ENCODE measurements at regions not wholly inside any gene's neighbourhood (a gene's known extent, or its start where the extent isn't known, plus 50 kb on each side); places are given as distances from the start of the nearest gene placed in this dataset.
"Not testable (repeated sequence)": the region's sequence is repeated elsewhere in the genome, so short reads cannot be mapped to it uniquely, and the experiment has no call there.

GRCh38 chr5:163569284-163569683 lies 63.9 kb downstream of the MAT2B start:
- peak in 1 of 2 experiments; percentile 13 for DNase-seq
- peaks cover 8% of the 10 kb centered on the region for H3K4me1 ChIP-seq
- H3K27me3 ChIP-seq: peaks cover 19% of the 10 kb centered on the region

GRCh38 chr5:163571744-163572143 lies 66.3 kb downstream of the MAT2B start:
- Histone ChIP-seq H3K36me3 (no peaks in the 10 kb centered on the region), H3K27ac (no peak overlapping the region), H3K9me3 (replicated peaks) (no peaks in the 10 kb centered on the region), H3K4me1 (peaks cover 8% of the 10 kb centered on the region), H3K27me3 (peaks cover 3% of the 10 kb centered on the region; the same call in 1 of the 2 replicates), H3K4me3 (no peak overlapping the region)
- peak; percentile 66 to 77 for DNase-seq

More at GRCh38 chr5:163569284-163569683, 63.9 kb downstream of the MAT2B start:
- no peak overlapping the region for H3K4me3 ChIP-seq
- H3K9me3 ChIP-seq (replicated peaks): no peaks in the 10 kb centered on the region
- H3K27ac ChIP-seq: no peak overlapping the region
- H3K36me3 ChIP-seq: no peaks in the 10 kb centered on the region

DNA sequence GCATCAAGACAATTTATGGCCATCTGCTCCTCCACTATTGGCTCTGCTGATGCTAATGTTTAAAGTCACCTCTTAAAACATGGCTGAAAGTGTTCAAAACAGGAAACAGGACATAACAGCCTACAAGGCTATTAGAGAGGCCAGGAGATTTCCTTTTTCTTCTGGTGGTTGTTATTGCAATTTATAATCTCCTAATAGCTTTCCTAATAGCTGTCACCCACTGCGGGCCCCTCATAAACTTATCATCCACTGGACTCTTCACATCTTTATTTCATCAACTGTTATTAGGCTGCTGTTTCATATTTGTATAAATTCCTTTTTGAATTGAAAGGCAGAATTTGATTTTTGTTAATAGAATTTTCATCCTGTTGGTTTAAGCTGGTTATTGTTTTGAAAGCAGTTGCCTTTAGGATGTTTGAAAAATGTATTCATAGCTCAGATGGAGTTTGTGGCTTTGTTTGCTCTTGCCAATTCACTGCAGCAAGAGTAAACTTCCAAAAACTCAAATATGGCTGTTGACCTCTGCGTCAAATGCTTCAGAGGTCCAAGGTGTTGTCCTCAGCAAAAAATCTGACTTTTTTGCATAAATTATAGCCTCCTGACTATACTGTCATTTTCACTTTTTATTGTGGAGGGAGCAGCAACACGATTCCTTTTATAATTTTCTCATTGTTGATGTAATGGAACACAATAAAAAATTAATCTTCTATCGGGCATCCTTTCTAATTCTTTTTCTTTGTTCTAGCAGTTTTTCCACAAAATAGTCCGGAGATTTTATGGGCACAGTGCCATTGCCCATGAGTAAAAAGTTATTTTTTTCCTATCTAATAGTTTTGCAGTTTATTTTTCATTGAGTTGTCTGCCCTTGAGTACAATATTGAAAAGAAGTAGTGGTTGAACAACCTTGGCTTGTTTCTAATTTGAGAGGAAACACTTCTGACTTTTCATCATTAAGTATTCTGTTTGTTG lies 69.3 kb downstream of the MAT2B start:
- Histone ChIP-seq H3K27ac (no peak overlapping the region), H3K4me1 (peaks cover 8% of the 10 kb centered on the region)
- DNase-seq: no peak

GRCh38 chr5:163578652-163579051 lies 73.2 kb downstream of the MAT2B start:
- no peaks in the 10 kb centered on the region for H3K36me3 ChIP-seq
- no peak overlapping the region for H3K4me3 ChIP-seq
- H3K4me1 ChIP-seq: no peaks in the 10 kb centered on the region
- H3K27me3 ChIP-seq: no peaks in the 10 kb centered on the region
- H3K27ac ChIP-seq: no peak overlapping the region
- 0 out of 2 replicates have a peak, but pooled peaks cover 3% of the 10 kb centered on the region for H3K9me3 ChIP-seq (replicated peaks)
- DNase-seq: no peak

More for the DNA sequence above, 69.3 kb downstream of the MAT2B start:
- no peak overlapping the region for H3K4me3 ChIP-seq
- H3K9me3 ChIP-seq (replicated peaks): 0 out of 2 replicates have a peak, but pooled peaks cover 2% of the 10 kb centered on the region
- H3K36me3 ChIP-seq: no peaks in the 10 kb centered on the region
- no peaks in the 10 kb centered on the region; the same call in 1 of the 2 replicates for H3K27me3 ChIP-seq

DNA sequence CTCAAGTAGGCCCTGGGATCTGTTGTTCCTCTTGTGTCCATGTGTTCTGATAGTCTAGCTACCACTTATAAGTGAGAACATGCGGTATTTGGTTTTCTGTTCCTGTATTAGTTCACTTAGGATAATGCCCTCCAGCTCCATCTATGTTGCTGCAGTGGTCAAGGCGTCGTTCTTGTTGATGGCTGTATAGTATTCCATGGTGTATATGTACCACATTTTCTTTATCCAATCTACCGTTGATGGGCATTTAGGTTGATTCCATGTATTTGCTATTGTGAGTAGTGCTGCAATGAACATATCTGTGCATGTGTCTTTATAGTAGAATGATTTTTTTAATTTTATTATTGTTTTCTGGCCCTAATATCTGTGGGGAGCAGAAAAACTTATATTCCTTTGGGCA lies 74.3 kb downstream of the MAT2B start:
- Histone ChIP-seq H3K4me3 (no peak overlapping the region), H3K27me3 (no peaks in the 10 kb centered on the region), H3K4me1 (no peaks in the 10 kb centered on the region), H3K36me3 (no peaks in the 10 kb centered on the region), H3K9me3 (replicated peaks) (0 out of 2 replicates have a peak, but pooled peaks cover 3% of the 10 kb centered on the region), H3K27ac (no peak overlapping the region)
- DNase-seq: no peak

DNA sequence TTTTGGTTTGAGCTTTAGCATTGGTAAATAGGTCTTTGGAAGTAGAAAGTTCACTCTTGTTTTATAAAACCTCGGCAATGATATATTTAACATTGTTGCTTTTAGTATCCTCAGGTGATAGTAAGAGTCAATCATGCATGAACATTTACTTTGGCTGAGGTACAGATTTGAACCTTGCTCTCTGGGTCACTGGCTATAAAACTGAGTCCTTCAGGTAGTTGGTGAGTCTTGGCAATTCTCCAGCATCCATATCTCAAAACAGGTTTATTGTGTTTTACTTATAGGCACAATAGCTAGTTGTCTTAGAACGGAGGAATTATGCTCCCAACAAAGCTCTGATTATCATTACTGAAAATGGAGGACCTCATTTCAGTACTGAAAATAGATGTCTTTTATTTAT lies 75.1 kb downstream of the MAT2B start:
- Histone ChIP-seq H3K27me3 (no peaks in the 10 kb centered on the region), H3K27ac (no peak overlapping the region), H3K9me3 (replicated peaks) (0 out of 2 replicates have a peak, but pooled peaks cover 3% of the 10 kb centered on the region), H3K36me3 (no peaks in the 10 kb centered on the region), H3K4me1 (no peaks in the 10 kb centered on the region), H3K4me3 (no peak overlapping the region)
- DNase-seq: no peak

GRCh38 chr5:163583491-163584153 lies 78.2 kb downstream of the MAT2B start:
- not testable (repeated sequence) for H3K36me3 ChIP-seq; H3K4me3 ChIP-seq; H3K9me3 ChIP-seq (replicated peaks); H3K4me1 ChIP-seq; H3K27me3 ChIP-seq; H3K27ac ChIP-seq; DNase-seq

GRCh38 chr5:163585206-163585605 lies 79.8 kb downstream of the MAT2B start:
- H3K9me3 ChIP-seq (replicated peaks): no peaks in the 10 kb centered on the region
- no peaks in the 10 kb centered on the region for H3K36me3 ChIP-seq
- H3K27ac ChIP-seq: no peak overlapping the region
- H3K4me1 ChIP-seq: no peaks in the 10 kb centered on the region
- no peak overlapping the region for H3K4me3 ChIP-seq
- DNase-seq: no peak
- no peaks in the 10 kb centered on the region for H3K27me3 ChIP-seq

- H3K27ac ChIP-seq: no peak overlapping the region
- no peaks in the 10 kb centered on the region for H3K4me1 ChIP-seq
- no peaks in the 10 kb centered on the region for H3K36me3 ChIP-seq
- H3K9me3 ChIP-seq (replicated peaks): no peaks in the 10 kb centered on the region
- H3K4me3 ChIP-seq: no peak overlapping the region
- H3K27me3 ChIP-seq: no peaks in the 10 kb centered on the region
- DNase-seq: no peak
Measured at GRCh38 chr5:163586531-163586956, 81.1 kb downstream of the MAT2B start.

- Histone ChIP-seq H3K36me3 (no peaks in the 10 kb centered on the region), H3K9me3 (replicated peaks) (no peaks in the 10 kb centered on the region), H3K4me3 (no peak overlapping the region), H3K4me1 (no peaks in the 10 kb centered on the region), H3K27me3 (no peaks in the 10 kb centered on the region), H3K27ac (no peak overlapping the region)
- DNase-seq: no peak
Measured at GRCh38 chr5:163594951-163595350, 89.5 kb downstream of the MAT2B start.

DNA sequence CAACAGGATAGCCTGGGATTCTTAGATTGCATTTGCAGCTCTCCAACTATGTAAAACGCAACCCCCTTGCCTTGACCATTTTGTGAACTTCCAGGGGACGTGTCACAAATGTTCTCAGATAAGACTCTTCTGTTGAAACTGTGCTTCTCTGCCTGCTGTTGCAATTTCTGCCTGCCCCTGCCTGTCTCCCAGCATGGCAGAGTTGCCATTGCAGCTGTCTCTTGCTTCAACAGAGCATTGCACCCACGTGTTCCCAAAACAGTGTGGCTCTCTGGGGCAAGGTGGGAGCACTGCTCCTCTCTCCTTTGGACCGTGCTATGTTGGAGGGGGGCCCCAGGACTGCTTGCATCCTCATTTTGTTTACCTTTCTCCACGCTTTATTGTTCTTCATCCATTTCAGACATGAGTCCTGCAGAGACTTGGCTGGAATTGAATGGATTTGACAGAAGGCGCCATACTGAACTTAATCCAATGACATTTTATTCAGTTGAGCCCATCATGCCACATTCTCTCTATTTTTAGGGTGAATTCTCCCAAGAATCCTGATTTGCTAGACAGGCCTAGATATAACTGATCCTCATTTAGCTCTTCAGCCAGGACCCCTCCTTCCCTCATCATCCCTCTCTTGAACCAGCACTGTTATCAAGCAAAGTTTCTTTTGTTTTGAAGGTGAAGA lies 90.7 kb downstream of the MAT2B start:
- no peak overlapping the region for H3K27ac ChIP-seq
- no peaks in the 10 kb centered on the region for H3K4me1 ChIP-seq
- H3K9me3 ChIP-seq (replicated peaks): no peaks in the 10 kb centered on the region
- H3K27me3 ChIP-seq: no peaks in the 10 kb centered on the region
- no peaks in the 10 kb centered on the region for H3K36me3 ChIP-seq
- no peak for DNase-seq
- no peak overlapping the region for H3K4me3 ChIP-seq

- Histone ChIP-seq H3K36me3 (no peaks in the 10 kb centered on the region), H3K4me3 (no peak overlapping the region), H3K4me1 (no peaks in the 10 kb centered on the region), H3K27ac (no peak overlapping the region), H3K9me3 (replicated peaks) (no peaks in the 10 kb centered on the region), H3K27me3 (no peaks in the 10 kb centered on the region)
- DNase-seq: no peak
Measured at GRCh38 chr5:163596608-163597315, 91.3 kb downstream of the MAT2B start.

DNA sequence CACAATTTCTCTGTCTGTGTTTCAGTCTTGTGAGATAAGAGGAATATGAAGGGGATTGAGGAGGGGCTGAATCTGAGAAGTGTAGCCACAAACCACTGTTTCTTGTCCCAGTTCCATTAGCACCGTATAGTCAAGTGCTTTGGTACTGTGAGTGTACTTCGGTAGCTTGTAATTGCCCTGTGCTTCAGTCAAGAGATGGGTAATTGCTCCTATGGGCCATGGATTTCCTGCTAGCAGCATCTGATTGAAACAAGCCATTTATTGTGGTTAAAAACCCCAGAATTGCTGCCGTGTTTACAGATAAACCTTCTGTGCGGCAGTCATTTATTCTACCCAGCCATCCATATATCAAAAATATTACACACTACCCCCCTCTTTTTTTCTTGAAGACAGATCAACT lies 98.6 kb downstream of the MAT2B start:
- no peaks in the 10 kb centered on the region for H3K36me3 ChIP-seq
- no peaks in the 10 kb centered on the region for H3K9me3 ChIP-seq (replicated peaks)

GRCh38 chr5:163607256-163607655 lies 101.8 kb downstream of the MAT2B start:
- Histone ChIP-seq H3K27me3 (peaks cover 5% of the 10 kb centered on the region; the same call in 1 of the 2 replicates), H3K27ac (no peak overlapping the region)
- no peak for DNase-seq

More for the DNA sequence above, 98.6 kb downstream of the MAT2B start:
- no peaks in the 10 kb centered on the region for H3K4me1 ChIP-seq
- no peak for DNase-seq
- H3K27me3 ChIP-seq: peaks cover 5% of the 10 kb centered on the region; the same call in 1 of the 2 replicates
- no peak overlapping the region for H3K4me3 ChIP-seq
- H3K27ac ChIP-seq: no peak overlapping the region

More at GRCh38 chr5:163607256-163607655, 101.8 kb downstream of the MAT2B start:
- Histone ChIP-seq H3K9me3 (replicated peaks) (no peaks in the 10 kb centered on the region), H3K4me3 (no peak overlapping the region), H3K4me1 (no peaks in the 10 kb centered on the region), H3K36me3 (no peaks in the 10 kb centered on the region)
